ENCODE measurements at regions not wholly inside any gene's neighbourhood (a gene's known extent, or its start where the extent isn't known, plus 50 kb on each side); places are given as distances from the start of the nearest gene placed in this dataset.

- TF ChIP-seq CTCF (conservative IDR thresholded peaks at IDR 0.05; ENCODE audit: low read depth, low read length), result no peak
- DNase-seq (ENCODE audit: low read depth), result no peak
- no peak overlapping the region for H3K4me3 ChIP-seq (ENCODE audit: low read depth, low read length)
Measured at GRCh38 chr13:64817691-64818090, 2412.4 kb downstream of the PCDH9 start.

- no peak for TF ChIP-seq CTCF (conservative IDR thresholded peaks at IDR 0.05; ENCODE audit: low read depth, low read length)
- no peak overlapping the region for H3K4me3 ChIP-seq (ENCODE audit: low read depth, low read length)
- no peak for DNase-seq (ENCODE audit: low read depth)
Measured at GRCh38 chr13:64810750-64811149, 2419.4 kb downstream of the PCDH9 start.

GRCh38 chr13:64808704-64809103 is 2421.4 kb downstream of the PCDH9 start:
- no peak overlapping the region for H3K4me3 ChIP-seq (ENCODE audit: low read depth, low read length)
- TF ChIP-seq CTCF (conservative IDR thresholded peaks at IDR 0.05; ENCODE audit: low read depth, low read length), result no peak
- DNase-seq (ENCODE audit: low read depth), result no peak

GRCh38 chr13:64801768-64802167 is 2428.4 kb downstream of the PCDH9 start:
- no peak for DNase-seq (ENCODE audit: low read depth)
- no peak for TF ChIP-seq CTCF (conservative IDR thresholded peaks at IDR 0.05; ENCODE audit: low read depth, low read length)
- H3K4me3 ChIP-seq (ENCODE audit: low read depth, low read length), result no peak overlapping the region

GRCh38 chr13:64798422-64798821 is 2431.7 kb downstream of the PCDH9 start:
- no peak overlapping the region for H3K4me3 ChIP-seq (ENCODE audit: low read depth, low read length)
- TF ChIP-seq CTCF (conservative IDR thresholded peaks at IDR 0.05; ENCODE audit: low read depth, low read length), result no peak
- no peak for DNase-seq (ENCODE audit: low read depth)

- no peak for TF ChIP-seq CTCF (conservative IDR thresholded peaks at IDR 0.05; ENCODE audit: low read depth, low read length)
- no peak for DNase-seq (ENCODE audit: low read depth)
- H3K4me3 ChIP-seq (ENCODE audit: low read depth, low read length), result no peak overlapping the region
Measured at GRCh38 chr13:64793592-64793991, 2436.5 kb downstream of the PCDH9 start.

GRCh38 chr13:64793131-64793530 is 2437.0 kb downstream of the PCDH9 start:
- DNase-seq (ENCODE audit: low read depth), result no peak
- no peak overlapping the region for H3K4me3 ChIP-seq (ENCODE audit: low read depth, low read length)
- no peak for TF ChIP-seq CTCF (conservative IDR thresholded peaks at IDR 0.05; ENCODE audit: low read depth, low read length)
